ENCODE measurements at regions not wholly inside any gene's neighbourhood (a gene's known extent, or its start where the extent isn't known, plus 50 kb on each side); places are given as distances from the start of the nearest gene placed in this dataset.

DNA sequence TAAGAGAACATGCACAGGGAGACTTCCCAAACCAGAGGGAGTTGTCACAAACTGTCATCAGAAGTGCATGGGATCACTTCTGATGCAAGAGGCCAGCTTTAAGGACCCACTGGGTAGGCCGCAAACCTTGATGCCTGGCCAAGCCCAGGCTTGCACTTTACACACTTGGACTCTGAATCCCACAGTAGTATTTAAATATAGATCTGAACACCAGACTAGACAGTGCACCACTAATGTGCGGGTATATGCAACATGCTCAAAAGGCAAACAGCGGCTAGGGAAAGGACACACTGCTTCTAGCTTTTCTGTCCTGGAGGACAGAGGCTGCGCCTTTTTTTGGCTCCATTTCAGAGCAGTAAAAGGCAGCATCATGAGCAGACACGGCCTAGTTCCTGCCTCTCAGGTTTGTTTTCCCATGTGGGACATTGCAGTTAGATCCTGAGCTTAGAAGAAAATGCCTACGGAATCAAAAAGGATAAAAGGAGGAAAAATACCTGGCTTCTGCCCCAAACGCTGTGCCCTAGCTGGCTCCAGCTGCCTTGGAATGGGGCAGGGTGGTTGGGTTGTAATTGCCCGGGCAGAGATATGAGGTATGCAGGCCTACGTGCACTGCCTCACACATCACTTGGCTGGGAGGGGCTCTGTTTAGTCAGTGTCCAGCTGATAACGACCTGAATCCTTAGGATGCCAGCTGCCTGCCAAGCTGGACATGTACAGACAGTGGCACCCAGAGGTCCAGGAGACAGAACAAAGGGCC, 84.5 kb upstream of the EGLN3 start (continued):
- TF ChIP-seq THYN1 (CRISPR knock-in tag; IDR thresholded peaks at IDR 0.05; ENCODE audit: borderline replicate concordance, low read depth) (peak; percentile 51; the same call in 1 of the 2 replicates), ZNF225 (CRISPR knock-in tag; IDR thresholded peaks at IDR 0.05) (no peak), ZNF749 (CRISPR knock-in tag; IDR thresholded peaks at IDR 0.05; ENCODE audit: borderline replicate concordance) (no peak), SOX13 (IDR thresholded peaks at IDR 0.05) (peak; percentile 73), SOX13 (CRISPR knock-in tag; conservative IDR thresholded peaks at IDR 0.05 in 1 of 2, IDR thresholded peaks at IDR 0.05 in 1 of 2) (peak in 1 of 2 experiments; percentile 83; a peak in 2 of 4 replicates), GTF2F1 (IDR thresholded peaks at IDR 0.05; ENCODE audit: low read length) (0 out of 2 replicates have a peak, but pooled peaks have one; percentile 31), KDM3A (CRISPR knock-in tag; IDR thresholded peaks at IDR 0.05; ENCODE audit: low read depth) (peak; percentile 18; the same call in 1 of the 2 replicates), ETV5 (CRISPR knock-in tag; IDR thresholded peaks at IDR 0.05; ENCODE audit: borderline replicate concordance) (peak; percentile 68), SMAD3 (CRISPR knock-in tag; IDR thresholded peaks at IDR 0.05) (peak; percentile 93), PHF8 (CRISPR knock-in tag; IDR thresholded peaks at IDR 0.05) (peak; percentile 70), ZNF337 (CRISPR knock-in tag; IDR thresholded peaks at IDR 0.05; ENCODE audit: borderline replicate concordance, low read depth) (no peak), REL (CRISPR knock-in tag; conservative IDR thresholded peaks at IDR 0.05) (peak; percentile 88; the same call in 1 of the 2 replicates), ZFP91 (CRISPR knock-in tag; IDR thresholded peaks at IDR 0.05; ENCODE audit: borderline replicate concordance) (peak; percentile 94), ONECUT2 (CRISPR knock-in tag; IDR thresholded peaks at IDR 0.05) (peak; percentile 57; the same call in 1 of the 2 replicates), ZFP36L2 (CRISPR knock-in tag; IDR thresholded peaks at IDR 0.05) (no peak; the same call in none of the 2 replicates), ZKSCAN5 (CRISPR knock-in tag; IDR thresholded peaks at IDR 0.05) (no peak), EP300 (IDR thresholded peaks at IDR 0.05; ENCODE audit: low read depth in 2 of 2, low read length in 2 of 2) (peak in 1 of 2 experiments; percentile 84; a peak in 3 of 4 replicates), EP300 (CRISPR knock-in tag; IDR thresholded peaks at IDR 0.05; ENCODE audit: borderline replicate concordance) (peak; percentile 84)
- TF ChIP-seq, protein P1, sequence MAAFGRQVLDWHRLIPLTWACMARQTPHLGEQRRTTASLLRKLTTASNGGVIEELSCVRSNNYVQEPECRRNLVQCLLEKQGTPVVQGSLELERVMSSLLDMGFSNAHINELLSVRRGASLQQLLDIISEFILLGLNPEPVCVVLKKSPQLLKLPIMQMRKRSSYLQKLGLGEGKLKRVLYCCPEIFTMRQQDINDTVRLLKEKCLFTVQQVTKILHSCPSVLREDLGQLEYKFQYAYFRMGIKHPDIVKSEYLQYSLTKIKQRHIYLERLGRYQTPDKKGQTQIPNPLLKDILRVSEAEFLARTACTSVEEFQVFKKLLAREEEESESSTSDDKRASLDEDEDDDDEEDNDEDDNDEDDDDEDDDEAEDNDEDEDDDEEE (CRISPR knock-in tag; IDR thresholded peaks at IDR 0.05): peak; percentile 61; the same call in 1 of the 2 replicates
- TF ChIP-seq, protein P2, sequence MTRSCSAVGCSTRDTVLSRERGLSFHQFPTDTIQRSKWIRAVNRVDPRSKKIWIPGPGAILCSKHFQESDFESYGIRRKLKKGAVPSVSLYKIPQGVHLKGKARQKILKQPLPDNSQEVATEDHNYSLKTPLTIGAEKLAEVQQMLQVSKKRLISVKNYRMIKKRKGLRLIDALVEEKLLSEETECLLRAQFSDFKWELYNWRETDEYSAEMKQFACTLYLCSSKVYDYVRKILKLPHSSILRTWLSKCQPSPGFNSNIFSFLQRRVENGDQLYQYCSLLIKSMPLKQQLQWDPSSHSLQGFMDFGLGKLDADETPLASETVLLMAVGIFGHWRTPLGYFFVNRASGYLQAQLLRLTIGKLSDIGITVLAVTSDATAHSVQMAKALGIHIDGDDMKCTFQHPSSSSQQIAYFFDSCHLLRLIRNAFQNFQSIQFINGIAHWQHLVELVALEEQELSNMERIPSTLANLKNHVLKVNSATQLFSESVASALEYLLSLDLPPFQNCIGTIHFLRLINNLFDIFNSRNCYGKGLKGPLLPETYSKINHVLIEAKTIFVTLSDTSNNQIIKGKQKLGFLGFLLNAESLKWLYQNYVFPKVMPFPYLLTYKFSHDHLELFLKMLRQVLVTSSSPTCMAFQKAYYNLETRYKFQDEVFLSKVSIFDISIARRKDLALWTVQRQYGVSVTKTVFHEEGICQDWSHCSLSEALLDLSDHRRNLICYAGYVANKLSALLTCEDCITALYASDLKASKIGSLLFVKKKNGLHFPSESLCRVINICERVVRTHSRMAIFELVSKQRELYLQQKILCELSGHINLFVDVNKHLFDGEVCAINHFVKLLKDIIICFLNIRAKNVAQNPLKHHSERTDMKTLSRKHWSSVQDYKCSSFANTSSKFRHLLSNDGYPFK (CRISPR knock-in tag; IDR thresholded peaks at IDR 0.05; ENCODE audit: borderline replicate concordance): peak; percentile 84; the same call in 1 of the 2 replicates

All from HepG2 (cell line).